SK-N-SH treated with all-trans-retinoic acid at 6 μM for 48 hours (cell line): ENCODE measurements at regions not wholly inside any gene's neighbourhood (a gene's known extent, or its start where the extent isn't known, plus 50 kb on each side); places are given as distances from the start of the nearest gene placed in this dataset.
A peak's percentile ranks its signal among the peaks of the same experiment; 100 is the strongest.

ENCODE experiments used
- ATAC-seq: fragments of 200-7000 bp; cut with Tn5 transposase; 3 replicates; pipeline ENCODE4 v1.9.1; 2020; ENCODE audit warnings: mild to moderate bottlenecking, moderate library complexity
- ARNTL ChIP-seq: fragments of 450-650 bp; formaldehyde crosslinking; IDR thresholded peaks from 2 replicates; pipeline ENCODE4 v1.5.0; 2020; ENCODE audit warnings: low read depth, mild to moderate bottlenecking, moderate library complexity, borderline replicate concordance
- BACH2 ChIP-seq: fragments of 250-450 bp; sonication (Bioruptor Pico); IDR thresholded peaks from 2 replicates; pipeline ENCODE4 v1.9.0; 2021; ENCODE audit warnings: mild to moderate bottlenecking, borderline replicate concordance
- CREB5 ChIP-seq: fragments of 250-450 bp; sonication (Bioruptor Pico); IDR thresholded peaks from 2 replicates; pipeline ENCODE4 v1.5.1; 2020; ENCODE audit warnings: low read depth, mild to moderate bottlenecking, moderate library complexity
- CSDC2 ChIP-seq: fragments of 250-450 bp; sonication (Bioruptor Pico); IDR thresholded peaks from 2 replicates; pipeline ENCODE4 v1.5.0; 2020; ENCODE audit warnings: mild to moderate bottlenecking, moderate library complexity
- CSRNP3 ChIP-seq: fragments of 250-450 bp; sonication (Bioruptor Pico); IDR thresholded peaks from 2 replicates; pipeline ENCODE4 v1.5.1; 2021; ENCODE audit warnings: mild to moderate bottlenecking, moderate library complexity
- ESRRG ChIP-seq: fragments of 250-450 bp; sonication (Bioruptor Pico); IDR thresholded peaks from 2 replicates; pipeline ENCODE4 v1.6.1; 2021; ENCODE audit warnings: mild to moderate bottlenecking
- GLIS3 ChIP-seq: fragments of 250-450 bp; sonication (Bioruptor Pico); IDR thresholded peaks from 2 replicates; pipeline ENCODE4 v1.5.0; 2020; ENCODE audit warnings: mild to moderate bottlenecking, moderate library complexity
- ISL1 ChIP-seq: fragments of 250-450 bp; sonication (Bioruptor Pico); IDR thresholded peaks from 2 replicates; pipeline ENCODE4 v2.1.2; 2022; ENCODE audit warnings: mild to moderate bottlenecking, moderate library complexity
- OSR1 ChIP-seq: fragments of 250-450 bp; sonication (Bioruptor Pico); IDR thresholded peaks from 2 replicates; pipeline ENCODE4 v1.8.0; 2022; ENCODE audit warnings: moderate library complexity, mild to moderate bottlenecking, inconsistent platforms
- PATZ1 ChIP-seq: fragments of 250-450 bp; sonication (Bioruptor Pico); IDR thresholded peaks from 2 replicates; pipeline ENCODE4 v1.8.0; 2020; ENCODE audit warnings: mild to moderate bottlenecking, moderate library complexity, borderline replicate concordance
- POU6F1 ChIP-seq: fragments of 250-450 bp; sonication (Bioruptor Pico); IDR thresholded peaks from 2 replicates; pipeline ENCODE4 v1.8.0; 2021; ENCODE audit warnings: low read depth, mild to moderate bottlenecking, moderate library complexity, borderline replicate concordance
- PPARA ChIP-seq: fragments of 250-450 bp; sonication (Bioruptor Pico); IDR thresholded peaks from 2 replicates; pipeline ENCODE4 v1.5.0; 2020; ENCODE audit warnings: mild to moderate bottlenecking, borderline replicate concordance
- RARB ChIP-seq: fragments of 250-450 bp; sonication (Bioruptor Pico); IDR thresholded peaks from 2 replicates; pipeline ENCODE4 v1.8.0; 2021; ENCODE audit warnings: mild to moderate bottlenecking, moderate library complexity
- SNAI2 ChIP-seq: fragments of 250-450 bp; sonication (Bioruptor Pico); IDR thresholded peaks from 2 replicates; pipeline ENCODE4 v1.5.0; 2020; ENCODE audit warnings: mild to moderate bottlenecking, moderate library complexity
- TCF4 ChIP-seq: fragments of 250-450 bp; sonication (Bioruptor Pico); IDR thresholded peaks from 2 replicates; pipeline ENCODE4 v1.8.0; 2021; ENCODE audit warnings: mild to moderate bottlenecking, moderate library complexity, borderline replicate concordance
- TOX ChIP-seq: fragments of 250-450 bp; sonication (Bioruptor Pico); IDR thresholded peaks from 2 replicates; pipeline ENCODE4 v1.8.0; 2021; ENCODE audit warnings: mild to moderate bottlenecking, moderate library complexity, borderline replicate concordance
- ZC3H10 ChIP-seq: fragments of 250-450 bp; sonication (Bioruptor Pico); IDR thresholded peaks from 2 replicates; pipeline ENCODE4 v1.5.1; 2021; ENCODE audit warnings: mild to moderate bottlenecking, moderate library complexity
- ZFP3 ChIP-seq: fragments of 250-450 bp; sonication (Bioruptor Pico); IDR thresholded peaks from 2 replicates; pipeline ENCODE4 v1.5.0; 2020; ENCODE audit warnings: mild to moderate bottlenecking, moderate library complexity
- ZFP30 ChIP-seq: fragments of 450-650 bp; formaldehyde crosslinking; IDR thresholded peaks from 2 replicates; pipeline ENCODE4 v1.5.0; 2022; ENCODE audit warnings: mild to moderate bottlenecking, moderate library complexity
- ZNF565 ChIP-seq: fragments of 450-650 bp; formaldehyde crosslinking; conservative IDR thresholded peaks from 2 replicates; pipeline ENCODE4 v1.5.0; 2020; ENCODE audit warnings: low read depth, mild to moderate bottlenecking, moderate library complexity
- ZNF70 ChIP-seq: fragments of 450-650 bp; formaldehyde crosslinking; IDR thresholded peaks from 2 replicates; pipeline ENCODE4 v1.5.0; 2020; ENCODE audit warnings: mild to moderate bottlenecking, moderate library complexity
- ZNF8 ChIP-seq: fragments of 450-650 bp; formaldehyde crosslinking; IDR thresholded peaks from 2 replicates; pipeline ENCODE4 v1.5.0; 2020; ENCODE audit warnings: mild to moderate bottlenecking, moderate library complexity
- TF ChIP-seq, protein P1 (sequence below): fragments of 250-450 bp; sonication (Bioruptor Pico); IDR thresholded peaks from 2 replicates; pipeline ENCODE4 v1.5.0; 2020; ENCODE audit warnings: mild to moderate bottlenecking, moderate library complexity

GRCh38 chr14:71366861-71367260, 459.6 kb downstream of the PCNX1 start:
- no peak for TF ChIP-seq BACH2 (CRISPR knock-in tag)
- no peak for TF ChIP-seq POU6F1 (CRISPR knock-in tag)
- TF ChIP-seq ZNF8 (CRISPR knock-in tag), result no peak
- TF ChIP-seq TOX (CRISPR knock-in tag), result no peak
- no peak for TF ChIP-seq ZFP30 (CRISPR knock-in tag)
- no peak for TF ChIP-seq ZNF70 (CRISPR knock-in tag)
- TF ChIP-seq ZNF565, result no peak
- TF ChIP-seq ZC3H10 (CRISPR knock-in tag), result no peak
- TF ChIP-seq, protein P1, sequence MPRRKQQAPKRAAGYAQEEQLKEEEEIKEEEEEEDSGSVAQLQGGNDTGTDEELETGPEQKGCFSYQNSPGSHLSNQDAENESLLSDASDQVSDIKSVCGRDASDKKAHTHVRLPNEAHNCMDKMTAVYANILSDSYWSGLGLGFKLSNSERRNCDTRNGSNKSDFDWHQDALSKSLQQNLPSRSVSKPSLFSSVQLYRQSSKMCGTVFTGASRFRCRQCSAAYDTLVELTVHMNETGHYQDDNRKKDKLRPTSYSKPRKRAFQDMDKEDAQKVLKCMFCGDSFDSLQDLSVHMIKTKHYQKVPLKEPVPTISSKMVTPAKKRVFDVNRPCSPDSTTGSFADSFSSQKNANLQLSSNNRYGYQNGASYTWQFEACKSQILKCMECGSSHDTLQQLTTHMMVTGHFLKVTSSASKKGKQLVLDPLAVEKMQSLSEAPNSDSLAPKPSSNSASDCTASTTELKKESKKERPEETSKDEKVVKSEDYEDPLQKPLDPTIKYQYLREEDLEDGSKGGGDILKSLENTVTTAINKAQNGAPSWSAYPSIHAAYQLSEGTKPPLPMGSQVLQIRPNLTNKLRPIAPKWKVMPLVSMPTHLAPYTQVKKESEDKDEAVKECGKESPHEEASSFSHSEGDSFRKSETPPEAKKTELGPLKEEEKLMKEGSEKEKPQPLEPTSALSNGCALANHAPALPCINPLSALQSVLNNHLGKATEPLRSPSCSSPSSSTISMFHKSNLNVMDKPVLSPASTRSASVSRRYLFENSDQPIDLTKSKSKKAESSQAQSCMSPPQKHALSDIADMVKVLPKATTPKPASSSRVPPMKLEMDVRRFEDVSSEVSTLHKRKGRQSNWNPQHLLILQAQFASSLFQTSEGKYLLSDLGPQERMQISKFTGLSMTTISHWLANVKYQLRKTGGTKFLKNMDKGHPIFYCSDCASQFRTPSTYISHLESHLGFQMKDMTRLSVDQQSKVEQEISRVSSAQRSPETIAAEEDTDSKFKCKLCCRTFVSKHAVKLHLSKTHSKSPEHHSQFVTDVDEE (CRISPR knock-in tag), result no peak
- no peak for TF ChIP-seq ARNTL (CRISPR knock-in tag)
- no peak for TF ChIP-seq ISL1
- TF ChIP-seq OSR1 (CRISPR knock-in tag), result no peak
- no peak for TF ChIP-seq RARB
- ATAC-seq, result no peak

DNA sequence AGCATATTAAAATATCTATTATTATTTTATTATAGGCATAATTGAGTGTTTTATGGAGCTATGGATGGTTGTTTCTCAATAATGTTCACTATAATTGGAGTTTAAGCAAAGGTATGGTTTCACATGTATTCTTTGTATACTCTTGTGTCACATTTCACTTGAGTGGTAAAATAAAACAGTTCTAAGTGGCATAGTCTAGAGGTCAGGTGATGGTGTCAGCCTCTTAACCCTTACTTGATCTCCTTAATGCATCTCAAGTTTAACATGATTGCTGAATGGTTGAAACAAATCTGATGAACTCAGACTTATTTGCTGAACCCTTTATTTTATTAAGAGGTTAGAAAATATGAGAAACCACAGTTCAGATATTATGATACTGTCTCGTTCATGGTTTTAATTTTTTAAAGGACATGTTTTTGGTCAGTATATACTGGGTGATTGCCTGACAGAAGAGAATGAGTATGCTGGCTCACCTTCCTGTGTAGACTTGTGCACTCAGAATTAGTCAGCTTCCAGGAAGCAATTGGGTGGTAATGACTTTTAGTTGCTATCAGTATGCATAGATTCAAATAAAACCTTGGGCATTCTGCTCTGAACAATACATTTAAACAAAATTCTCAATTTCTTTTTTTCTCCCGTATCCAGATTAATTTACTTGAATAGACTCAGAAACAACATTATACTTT, 464.6 kb downstream of the PCNX1 start:
- TF ChIP-seq ISL1, result 0 out of 2 replicates have a peak, but pooled peaks have one; percentile 14
- TF ChIP-seq ZFP3 (CRISPR knock-in tag), result no peak
- peak; percentile 93 for ATAC-seq

- no peak for TF ChIP-seq CSDC2 (CRISPR knock-in tag)
- TF ChIP-seq ZNF8 (CRISPR knock-in tag), result no peak
- TF ChIP-seq TOX (CRISPR knock-in tag), result no peak
- TF ChIP-seq OSR1 (CRISPR knock-in tag), result no peak
- no peak for TF ChIP-seq PATZ1 (CRISPR knock-in tag)
- TF ChIP-seq CSRNP3 (CRISPR knock-in tag), result no peak
- no peak for TF ChIP-seq GLIS3
- TF ChIP-seq ARNTL (CRISPR knock-in tag), result no peak
- no peak for TF ChIP-seq TCF4 (CRISPR knock-in tag)
- TF ChIP-seq, protein P1 (CRISPR knock-in tag), result no peak
- no peak for TF ChIP-seq ESRRG (CRISPR knock-in tag)
- TF ChIP-seq SNAI2 (CRISPR knock-in tag), result no peak
- no peak for TF ChIP-seq POU6F1 (CRISPR knock-in tag)
- TF ChIP-seq PPARA (CRISPR knock-in tag), result no peak
- no peak for TF ChIP-seq ZFP30 (CRISPR knock-in tag)
- TF ChIP-seq CREB5 (CRISPR knock-in tag), result no peak
- TF ChIP-seq ZNF70 (CRISPR knock-in tag), result no peak
- TF ChIP-seq RARB, result no peak
- no peak for TF ChIP-seq ISL1
- peak; percentile 66 for ATAC-seq
These were observed 465.2 kb downstream of the PCNX1 start for GRCh38 chr14:71372411-71372838.
